GM23338 (cell line): ENCODE measurements at regions not wholly inside any gene's neighbourhood (a gene's known extent, or its start where the extent isn't known, plus 50 kb on each side); places are given as distances from the start of the nearest gene placed in this dataset.

Experiments used
- ATAC-seq: fragments of 200-7000 bp; cut with Tn5 transposase; 3 replicates; pipeline ENCODE4 v1.9.1; 2020
- DNase-seq: peaks from one replicate; pipeline ENCODE4 v3.0.0-alpha.2; 2015; ENCODE audit warnings: low spot score
- H2AFZ ChIP-seq: fragments of 200-600 bp; sonication (generic); 2 replicates; pipeline ENCODE4 v1.8.0; 2016; ENCODE audit warnings: antibody characterized with exemption, mild to moderate bottlenecking, moderate library complexity
- H3F3A ChIP-seq: fragments of 200-600 bp; sonication (generic); replicated peaks from 2 replicates; pipeline ENCODE4 v1.8.0; 2017; ENCODE audit warnings: antibody characterized with exemption, mixed run types, low read depth
- H3K27ac ChIP-seq: fragments of 200-600 bp; sonication (generic); 2 replicates; pipeline ENCODE4 v1.6.1; 2016; ENCODE audit warnings: low read depth
- H3K27me3 ChIP-seq: fragments of 200-600 bp; sonication (generic); 2 replicates; pipeline ENCODE4 v1.8.0; 2016; ENCODE audit warnings: mild to moderate bottlenecking, mixed run types, moderate library complexity; ENCODE audit not compliant: insufficient read depth
- H3K36me3 ChIP-seq: fragments of 200-600 bp; sonication (generic); 2 replicates; pipeline ENCODE4 v1.8.0; 2016; ENCODE audit warnings: mild to moderate bottlenecking; ENCODE audit not compliant: insufficient read depth
- H3K4me1 ChIP-seq: fragments of 200-600 bp; sonication (generic); 2 replicates; pipeline ENCODE4 v1.8.0; 2016; ENCODE audit warnings: mild to moderate bottlenecking, moderate library complexity; ENCODE audit not compliant: insufficient read depth
- H3K4me2 ChIP-seq: fragments of 200-600 bp; sonication (generic); 2 replicates; pipeline ENCODE4 v1.7.1; 2017; ENCODE audit warnings: mixed run types
- H3K4me3 ChIP-seq: fragments of 200-600 bp; sonication (generic); 2 replicates; pipeline ENCODE4 v1.6.1; 2016; ENCODE audit warnings: mixed run types
- H3K79me2 ChIP-seq: fragments of 200-600 bp; sonication (generic); replicated peaks from 2 replicates; pipeline ENCODE4 v1.8.0; 2017; ENCODE audit warnings: mild to moderate bottlenecking; ENCODE audit not compliant: insufficient read depth
- H3K9me2 ChIP-seq: fragments of 200-600 bp; sonication (generic); 2 replicates; pipeline ENCODE4 v1.8.0; 2017; ENCODE audit not compliant: insufficient read depth
- H4K20me1 ChIP-seq: fragments of 200-600 bp; sonication (generic); replicated peaks from 2 replicates; pipeline ENCODE4 v1.8.0; 2017; ENCODE audit warnings: mild to moderate bottlenecking; ENCODE audit not compliant: insufficient read depth
- H3K27ac Mint-ChIP-seq: 2 replicates; pipeline ENCODE4 v1.8.0; 2020; ENCODE audit warnings: inconsistent platforms, mild to moderate bottlenecking, moderate library complexity, mixed read lengths
- H3K27me3 Mint-ChIP-seq: 3 replicates; pipeline ENCODE4 v1.8.0; 2022; ENCODE audit warnings: low read depth, mild to moderate bottlenecking, moderate library complexity, mixed read lengths, inconsistent platforms; ENCODE audit not compliant: insufficient read depth, poor library complexity
- H3K36me3 Mint-ChIP-seq: 3 replicates; pipeline ENCODE4 v1.8.0; 2021; ENCODE audit warnings: low read depth, mild to moderate bottlenecking, inconsistent platforms, moderate library complexity, mixed read lengths
- H3K4me1 Mint-ChIP-seq: 3 replicates; pipeline ENCODE4 v1.8.0; 2020; ENCODE audit warnings: mild to moderate bottlenecking, inconsistent platforms, mixed read lengths
- H3K4me3 Mint-ChIP-seq: 3 replicates; pipeline ENCODE4 v1.8.0; 2021; ENCODE audit warnings: moderate library complexity, mild to moderate bottlenecking, inconsistent platforms, mixed read lengths
- H3K9me3 Mint-ChIP-seq: 3 replicates; pipeline ENCODE4 v1.8.0; 2020; ENCODE audit warnings: moderate library complexity, mild to moderate bottlenecking, inconsistent platforms, mixed read lengths
- CREB1 ChIP-seq: fragments of 250-450 bp; sonication (Bioruptor Pico); IDR thresholded peaks from 2 replicates; pipeline ENCODE4 v1.5.0; 2020; ENCODE audit warnings: low read depth, mild to moderate bottlenecking, moderate library complexity
- CTCF ChIP-seq, 2 experiments: fragments of 200-600 bp in 1 of 2; sonication (generic) in 1 of 2; conservative IDR thresholded peaks; 2 replicates each; pipeline versions ENCODE4 v1.5.1 to v1.6.1; 2016 to 2017; ENCODE audit warnings: antibody characterized with exemption in 2 of 2, low read depth in 2 of 2, mild to moderate bottlenecking in 2 of 2, moderate library complexity in 1 of 2
- ETS1 ChIP-seq: IDR thresholded peaks from 2 replicates; pipeline ENCODE4 v1.6.1; 2016; ENCODE audit warnings: antibody characterized with exemption
- EZH2 ChIP-seq: fragments of 200-600 bp; sonication (generic); IDR thresholded peaks from one replicate; pipeline ENCODE4 v1.8.0; 2017; ENCODE audit warnings: antibody characterized with exemption, mild to moderate bottlenecking, low read depth; ENCODE audit not compliant: unreplicated experiment
- EZH2phosphoT487 ChIP-seq: fragments of 200-600 bp; sonication (generic); IDR thresholded peaks from one replicate; pipeline ENCODE4 v1.8.1; 2018; ENCODE audit warnings: antibody characterized with exemption; ENCODE audit not compliant: unreplicated experiment
- JUNB ChIP-seq: IDR thresholded peaks from one replicate; pipeline ENCODE4 v1.6.1; 2016; ENCODE audit warnings: antibody characterized with exemption; ENCODE audit not compliant: unreplicated experiment
- NANOG ChIP-seq: IDR thresholded peaks from 2 replicates; pipeline ENCODE4 v1.6.1; 2016; ENCODE audit warnings: antibody characterized with exemption, borderline replicate concordance
- POLR2AphosphoS5 ChIP-seq: IDR thresholded peaks from 2 replicates; pipeline ENCODE4 v1.6.1; 2016; ENCODE audit warnings: antibody characterized with exemption, low read depth
- STAT1 ChIP-seq: IDR thresholded peaks from one replicate; pipeline ENCODE4 v1.6.1; 2016; ENCODE audit warnings: antibody characterized with exemption; ENCODE audit not compliant: unreplicated experiment
- ZNF114 ChIP-seq: fragments of 250-450 bp; sonication (Bioruptor Pico); IDR thresholded peaks from 2 replicates; pipeline ENCODE4 v1.5.0; 2020; ENCODE audit warnings: mild to moderate bottlenecking, moderate library complexity
- ZNF331 ChIP-seq: fragments of 250-450 bp; sonication (Bioruptor Pico); IDR thresholded peaks from 2 replicates; pipeline ENCODE4 v1.5.0; 2020; ENCODE audit warnings: low read depth, mild to moderate bottlenecking, moderate library complexity
- ZNF462 ChIP-seq: fragments of 250-450 bp; sonication (Bioruptor Pico); IDR thresholded peaks from 2 replicates; pipeline ENCODE4 v1.5.0; 2020; ENCODE audit warnings: mild to moderate bottlenecking, moderate library complexity
- TF ChIP-seq, protein P1 (sequence below): IDR thresholded peaks from one replicate; pipeline ENCODE4 v1.6.1; 2018; ENCODE audit warnings: antibody characterized with exemption; ENCODE audit not compliant: unreplicated experiment

DNA sequence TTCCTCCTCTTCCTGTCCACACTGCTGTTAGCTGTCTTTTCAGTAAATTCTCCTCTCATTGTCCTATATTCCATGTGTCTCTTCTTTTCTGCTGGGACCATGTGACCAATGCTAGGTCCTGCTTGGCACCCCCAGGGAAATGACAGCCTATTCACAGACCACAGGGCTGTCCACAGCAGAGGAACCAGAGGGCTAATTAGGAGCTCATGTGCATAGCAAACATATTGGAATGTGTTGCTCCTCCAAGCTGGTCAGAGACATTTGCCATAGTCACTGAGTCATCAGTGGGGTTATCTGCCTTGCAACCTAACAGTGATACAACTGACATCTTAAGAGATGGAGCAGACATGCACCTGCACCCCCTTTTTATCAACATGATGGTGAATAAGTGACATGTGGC lies 67.9 kb upstream of the PUDP start:
- TF ChIP-seq JUNB (no peak), ZNF114 (no peak), CREB1 (no peak), STAT1 (no peak), EZH2 (no peak), NANOG (no peak), CTCF (conservative IDR thresholded peaks at IDR 0.05; ENCODE audit: low read depth in 2 of 2) (no peak), ZNF462 (CRISPR knock-in tag) (no peak), ZNF331 (CRISPR knock-in tag) (no peak), POLR2AphosphoS5 (no peak), ETS1 (no peak), EZH2phosphoT487 (no peak)
- TF ChIP-seq, protein P1, sequence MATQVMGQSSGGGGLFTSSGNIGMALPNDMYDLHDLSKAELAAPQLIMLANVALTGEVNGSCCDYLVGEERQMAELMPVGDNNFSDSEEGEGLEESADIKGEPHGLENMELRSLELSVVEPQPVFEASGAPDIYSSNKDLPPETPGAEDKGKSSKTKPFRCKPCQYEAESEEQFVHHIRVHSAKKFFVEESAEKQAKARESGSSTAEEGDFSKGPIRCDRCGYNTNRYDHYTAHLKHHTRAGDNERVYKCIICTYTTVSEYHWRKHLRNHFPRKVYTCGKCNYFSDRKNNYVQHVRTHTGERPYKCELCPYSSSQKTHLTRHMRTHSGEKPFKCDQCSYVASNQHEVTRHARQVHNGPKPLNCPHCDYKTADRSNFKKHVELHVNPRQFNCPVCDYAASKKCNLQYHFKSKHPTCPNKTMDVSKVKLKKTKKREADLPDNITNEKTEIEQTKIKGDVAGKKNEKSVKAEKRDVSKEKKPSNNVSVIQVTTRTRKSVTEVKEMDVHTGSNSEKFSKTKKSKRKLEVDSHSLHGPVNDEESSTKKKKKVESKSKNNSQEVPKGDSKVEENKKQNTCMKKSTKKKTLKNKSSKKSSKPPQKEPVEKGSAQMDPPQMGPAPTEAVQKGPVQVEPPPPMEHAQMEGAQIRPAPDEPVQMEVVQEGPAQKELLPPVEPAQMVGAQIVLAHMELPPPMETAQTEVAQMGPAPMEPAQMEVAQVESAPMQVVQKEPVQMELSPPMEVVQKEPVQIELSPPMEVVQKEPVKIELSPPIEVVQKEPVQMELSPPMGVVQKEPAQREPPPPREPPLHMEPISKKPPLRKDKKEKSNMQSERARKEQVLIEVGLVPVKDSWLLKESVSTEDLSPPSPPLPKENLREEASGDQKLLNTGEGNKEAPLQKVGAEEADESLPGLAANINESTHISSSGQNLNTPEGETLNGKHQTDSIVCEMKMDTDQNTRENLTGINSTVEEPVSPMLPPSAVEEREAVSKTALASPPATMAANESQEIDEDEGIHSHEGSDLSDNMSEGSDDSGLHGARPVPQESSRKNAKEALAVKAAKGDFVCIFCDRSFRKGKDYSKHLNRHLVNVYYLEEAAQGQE = no peak
- Mint-ChIP-seq H3K27ac (no peak overlapping the region), H3K27me3 (peaks cover 2% of the 10 kb centered on the region), H3K4me1 (peaks cover 7% of the 10 kb centered on the region; the same call in 2 of the 3 replicates), H3K36me3 (no peaks in the 10 kb centered on the region), H3K4me3 (no peak overlapping the region), H3K9me3 (no peaks in the 10 kb centered on the region)
- no peaks in the 10 kb centered on the region for H3K27me3 ChIP-seq
- DNase-seq (no peak), ATAC-seq (no peak)
- H3K36me3 ChIP-seq = no peaks in the 10 kb centered on the region
- no peaks in the 10 kb centered on the region for H3K79me2 ChIP-seq
- no peak overlapping the region for H3K4me2 ChIP-seq
- H3F3A ChIP-seq = no peaks in the 10 kb centered on the region
- no peaks in the 10 kb centered on the region for H4K20me1 ChIP-seq
- no peak overlapping the region for H2AFZ ChIP-seq
- no peak overlapping the region for H3K27ac ChIP-seq
- peaks cover 6% of the 10 kb centered on the region for H3K4me1 ChIP-seq
- no peak overlapping the region for H3K4me3 ChIP-seq
- no peaks in the 10 kb centered on the region for H3K9me2 ChIP-seq
